ENCODE measurements at regions not wholly inside any gene's neighbourhood (a gene's known extent, or its start where the extent isn't known, plus 50 kb on each side); places are given as distances from the start of the nearest gene placed in this dataset.

DNA sequence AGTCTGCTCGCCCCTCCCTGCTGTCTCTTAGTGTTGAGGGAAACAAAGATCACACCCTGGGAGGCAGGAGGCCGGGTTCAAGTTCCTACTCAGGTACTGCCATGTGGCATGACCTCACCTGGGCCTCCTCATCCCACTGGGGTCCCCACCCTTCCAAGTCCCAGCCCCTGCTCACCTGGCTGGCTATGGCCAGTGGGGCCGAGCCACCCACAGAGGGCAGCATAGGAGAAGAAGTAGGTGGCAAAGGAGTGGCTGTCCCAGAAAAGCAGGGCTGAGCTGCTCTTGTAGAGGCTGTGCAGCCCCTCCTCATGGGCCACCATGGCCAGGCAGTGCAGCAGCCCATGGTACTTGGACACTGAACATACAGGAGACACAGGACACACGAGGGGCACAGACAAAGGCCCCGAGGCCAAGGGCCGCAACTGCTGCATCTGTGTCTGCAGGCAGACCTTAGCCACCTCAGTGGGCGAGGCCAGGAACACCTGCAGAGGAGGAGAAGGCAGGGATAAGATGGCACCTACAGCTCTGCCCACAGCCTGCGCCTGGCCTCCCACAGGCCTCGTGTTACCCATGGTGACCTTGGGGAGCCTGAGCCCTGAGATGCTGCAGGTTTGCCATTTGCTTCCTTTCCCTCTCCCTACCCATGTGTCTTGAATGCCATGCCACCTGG, 50.6 kb upstream of the MPEG1 start:
- no peak overlapping the region for H3K4me3 ChIP-seq (ENCODE audit: low read depth, low read length)
- TF ChIP-seq, protein P1, sequence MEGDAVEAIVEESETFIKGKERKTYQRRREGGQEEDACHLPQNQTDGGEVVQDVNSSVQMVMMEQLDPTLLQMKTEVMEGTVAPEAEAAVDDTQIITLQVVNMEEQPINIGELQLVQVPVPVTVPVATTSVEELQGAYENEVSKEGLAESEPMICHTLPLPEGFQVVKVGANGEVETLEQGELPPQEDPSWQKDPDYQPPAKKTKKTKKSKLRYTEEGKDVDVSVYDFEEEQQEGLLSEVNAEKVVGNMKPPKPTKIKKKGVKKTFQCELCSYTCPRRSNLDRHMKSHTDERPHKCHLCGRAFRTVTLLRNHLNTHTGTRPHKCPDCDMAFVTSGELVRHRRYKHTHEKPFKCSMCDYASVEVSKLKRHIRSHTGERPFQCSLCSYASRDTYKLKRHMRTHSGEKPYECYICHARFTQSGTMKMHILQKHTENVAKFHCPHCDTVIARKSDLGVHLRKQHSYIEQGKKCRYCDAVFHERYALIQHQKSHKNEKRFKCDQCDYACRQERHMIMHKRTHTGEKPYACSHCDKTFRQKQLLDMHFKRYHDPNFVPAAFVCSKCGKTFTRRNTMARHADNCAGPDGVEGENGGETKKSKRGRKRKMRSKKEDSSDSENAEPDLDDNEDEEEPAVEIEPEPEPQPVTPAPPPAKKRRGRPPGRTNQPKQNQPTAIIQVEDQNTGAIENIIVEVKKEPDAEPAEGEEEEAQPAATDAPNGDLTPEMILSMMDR (IDR thresholded peaks at IDR 0.05; ENCODE audit: low read depth, low read length, missing control alignments): peak; percentile 55
- no peak for DNase-seq (ENCODE audit: low read depth)
